HepG2 (cell line): ENCODE measurements at regions not wholly inside any gene's neighbourhood (a gene's known extent, or its start where the extent isn't known, plus 50 kb on each side); places are given as distances from the start of the nearest gene placed in this dataset.

Experiments used
- ATAC-seq: fragments of 200-7000 bp; cut with Tn5 transposase; 3 replicates; pipeline ENCODE4 v1.9.1; 2020; ENCODE audit warnings: mild to moderate bottlenecking, moderate library complexity
- BruUV-seq: library from RNA; stranded (reverse); fragments of 400-500 nt; replicated peaks from 2 replicates; lab custom pipeline; 2021; lab: Mats Ljungman, UMichigan
- CTCF ChIA-PET: fragments of 300-600 bp; formaldehyde crosslinking; extraction: SDS; loops from one replicate; lab custom pipeline; 2021; ENCODE audit warnings: low total read pairs, inconsistent platforms, low intra/inter-chr PET ratio; lab: Yijun Ruan, JAX
- POLR2A ChIA-PET: fragments of 350-600 bp; sonication (Branson Sonifier 250); formaldehyde crosslinking; loops from one replicate; lab custom pipeline; 2020; ENCODE audit warnings: antibody characterized with exemption, inconsistent platforms; lab: Yijun Ruan, JAX
- DNase-seq: peaks from one replicate; pipeline ENCODE4 v3.0.0-alpha.2; 2015; ENCODE audit warnings: low spot score
- FAIRE-seq: peaks from 3 replicates; lab custom pipeline; 2011; peaks lifted over from hg19 to GRCh38; lab: Jason Lieb, UNC
- H2AFZ ChIP-seq: one replicate; pipeline ENCODE4 v1.6.1; 2011; ENCODE audit warnings: low read length, inconsistent platforms
- H3K27ac ChIP-seq: fragments of 300-600 bp; 3 replicates; pipeline ENCODE4 v1.8.0; 2011; ENCODE audit warnings: mixed run types, mild to moderate bottlenecking, mixed read lengths, low read length, inconsistent platforms; ENCODE audit not compliant: insufficient read depth; ENCODE audit errors: extremely low read length
- H3K27me3 ChIP-seq, 2 experiments: fragments of 200-600 bp in 1 of 2; 2 replicates in 1 of 2; 3 replicates in 1 of 2; pipeline versions ENCODE4 v1.6.0 to v1.8.0; 2011; ENCODE audit warnings: low read length in 2 of 2, mild to moderate bottlenecking in 2 of 2, moderate library complexity in 2 of 2, inconsistent platforms in 1 of 2; ENCODE audit not compliant: insufficient read depth in 2 of 2, control insufficient read depth in 1 of 2
- H3K36me3 ChIP-seq, 2 experiments: fragments of 200-600 bp in 1 of 2; replicated peaks in 1 of 2; 2 replicates in 1 of 2; 3 replicates in 1 of 2; pipeline versions ENCODE4 v1.5.1 to v1.8.0; 2011; ENCODE audit warnings: low read length in 2 of 2, inconsistent platforms in 1 of 2; ENCODE audit not compliant: insufficient read depth in 2 of 2, control insufficient read depth in 1 of 2
- H3K4me1 ChIP-seq: 2 replicates; pipeline ENCODE4 v1.5.1; 2012; ENCODE audit warnings: low read length, inconsistent platforms; ENCODE audit not compliant: insufficient read depth
- H3K4me2 ChIP-seq: 2 replicates; pipeline ENCODE4 v1.6.0; 2011; ENCODE audit warnings: low read depth, low read length, inconsistent platforms
- H3K4me3 ChIP-seq, 3 experiments: fragments of 200-600 bp in 1 of 3; sonication (generic), shearing (Covaris generic) in 1 of 3; replicated peaks in 1 of 3; 2 replicates each; pipeline ENCODE4 v1.5.1; 2011 to 2016; ENCODE audit warnings: low read length in 3 of 3, inconsistent platforms in 2 of 3, low read depth in 2 of 3, mild to moderate bottlenecking in 2 of 3, control low read depth in 1 of 3, mixed read lengths in 1 of 3; ENCODE audit not compliant: insufficient read depth in 1 of 3
- H3K79me2 ChIP-seq: one replicate; pipeline ENCODE4 v1.6.1; 2011; ENCODE audit warnings: low read length, inconsistent platforms; ENCODE audit not compliant: insufficient read depth
- H3K9ac ChIP-seq: 2 replicates; pipeline ENCODE4 v1.6.0; 2011; ENCODE audit warnings: mild to moderate bottlenecking, low read depth, low read length, inconsistent platforms; ENCODE audit not compliant: insufficient read depth
- H3K9me3 ChIP-seq: 2 replicates; pipeline ENCODE4 v1.5.1; 2012; ENCODE audit warnings: mild to moderate bottlenecking, low read length
- H4K20me1 ChIP-seq: 2 replicates; pipeline ENCODE4 v1.6.0; 2011; ENCODE audit warnings: inconsistent platforms, mild to moderate bottlenecking, low read length, moderate library complexity; ENCODE audit not compliant: insufficient read depth
- ARID5B ChIP-seq: IDR thresholded peaks from 2 replicates; pipeline ENCODE4 v1.4.0; 2020; ENCODE audit warnings: mild to moderate bottlenecking, missing genetic modification reagents
- DMAP1 ChIP-seq: IDR thresholded peaks from 2 replicates; pipeline ENCODE4 v1.6.1; 2016
- GATAD2A ChIP-seq: IDR thresholded peaks from 2 replicates; pipeline ENCODE4 v1.6.1; 2016
- MAZ ChIP-seq, 2 experiments: sonication (generic) in 1 of 2; formaldehyde crosslinking in 1 of 2; IDR thresholded peaks; 2 replicates each; pipeline versions ENCODE4 v1.5.0 to v1.6.1; 2012 to 2020; ENCODE audit warnings: low read depth in 2 of 2, mild to moderate bottlenecking in 2 of 2, borderline replicate concordance in 1 of 2, improper control_type of control experiment in 1 of 2, low read length in 1 of 2, missing genetic modification reagents in 1 of 2, moderate library complexity in 1 of 2
- MXD1 ChIP-seq: sonication (generic); formaldehyde crosslinking; IDR thresholded peaks from 2 replicates; pipeline ENCODE4 v1.4.0; 2020; ENCODE audit warnings: mild to moderate bottlenecking, missing genetic modification reagents
- NFKBIZ ChIP-seq: IDR thresholded peaks from 2 replicates; pipeline ENCODE4 v1.6.1; 2018; ENCODE audit warnings: missing genetic modification reagents, missing compliant biosample characterization
- THAP7 ChIP-seq: sonication (generic); formaldehyde crosslinking; IDR thresholded peaks from 2 replicates; pipeline ENCODE4 v1.8.1; 2023; ENCODE audit warnings: mild to moderate bottlenecking, missing genetic modification reagents
- ZMYM2 ChIP-seq: sonication (generic); formaldehyde crosslinking; IDR thresholded peaks from 2 replicates; pipeline ENCODE4 v1.8.0; 2022; ENCODE audit warnings: mild to moderate bottlenecking, missing genetic modification reagents
- ZNF142 ChIP-seq: sonication (generic); formaldehyde crosslinking; IDR thresholded peaks from 2 replicates; pipeline ENCODE4 v1.4.0; 2020; ENCODE audit warnings: missing genetic modification reagents
- ZNF337 ChIP-seq: sonication (generic); formaldehyde crosslinking; IDR thresholded peaks from 2 replicates; pipeline ENCODE4 v1.5.1; 2020; ENCODE audit warnings: missing genetic modification reagents, low read depth, mild to moderate bottlenecking, borderline replicate concordance
- ZNF382 ChIP-seq: sonication (generic); formaldehyde crosslinking; IDR thresholded peaks from 2 replicates; pipeline ENCODE4 v1.5.0; 2020; ENCODE audit warnings: missing genetic modification reagents, mild to moderate bottlenecking, borderline replicate concordance
- ZNF451 ChIP-seq: sonication (generic); formaldehyde crosslinking; IDR thresholded peaks from 2 replicates; pipeline ENCODE4 v1.5.0; 2020; ENCODE audit warnings: mild to moderate bottlenecking, missing genetic modification reagents
- ZNF83 ChIP-seq: sonication (generic); formaldehyde crosslinking; IDR thresholded peaks from 2 replicates; pipeline ENCODE4 v1.4.0; 2020; ENCODE audit warnings: missing genetic modification reagents, mild to moderate bottlenecking, borderline replicate concordance
- WGBS: methylation state at CpG from one replicate; pipeline ENCODE4 v1.1.6; 2017; ENCODE audit warnings: low lambda C conversion rate; 5-methylcytosine and 5-hydroxymethylcytosine counted together
- in situ Hi-C: cut with HindIII; loops from 2 replicates; pipeline ENCODE4 v1.10.0; 2017; ENCODE audit warnings: low pct_unique_long_range_greater_than_20kb; ENCODE audit not compliant: extremely low pct_ligation_motif_present
- intact Hi-C: fragments of 100-400 bp; cut with micrococcal nuclease; formaldehyde crosslinking; loops from one replicate; pipeline ENCODE4 v1.10.0; 2022; ENCODE audit not compliant: unreplicated experiment

- no peak for TF ChIP-seq MXD1 (CRISPR knock-in tag)
These were observed 499.3 kb downstream of the INHBA start (continued) for GRCh38 chr7:41203542-41203941.

GRCh38 chr7:41201021-41201420 lies 501.9 kb downstream of the INHBA start:
- no peak overlapping the region for H3K4me3 ChIP-seq
- H3K79me2 ChIP-seq, result no peaks in the 10 kb centered on the region
- no peak overlapping the region for H3K27ac ChIP-seq
- in situ Hi-C loops, result no loop called here
- DNase-seq (no peak), FAIRE-seq (no peak), ATAC-seq (no peak)
- H2AFZ ChIP-seq, result no peak overlapping the region
- 39% methylated on average over 3 of the region's 3 CpGs for WGBS
- CTCF ChIA-PET, result no interaction called here
- H3K27me3 ChIP-seq, result no peaks in the 10 kb centered on the region
- no TSS peak for BruUV-seq
- no peaks in the 10 kb centered on the region for H3K36me3 ChIP-seq
- H3K9me3 ChIP-seq, result no peaks in the 10 kb centered on the region
- no peak overlapping the region for H3K4me2 ChIP-seq
- no peak overlapping the region for H3K9ac ChIP-seq
- H3K4me1 ChIP-seq, result 0 out of 2 replicates have a peak, but pooled peaks cover under 1% of the 10 kb centered on the region
- no peaks in the 10 kb centered on the region for H4K20me1 ChIP-seq
- POLR2A ChIA-PET, result no interaction called here
- intact Hi-C loops, result no loop called here
- TF ChIP-seq THAP7 (CRISPR knock-in tag), result no peak
- TF ChIP-seq ARID5B, result no peak
- no peak for TF ChIP-seq DMAP1 (CRISPR knock-in tag)
- no peak for TF ChIP-seq ZNF83 (CRISPR knock-in tag)
- no peak for TF ChIP-seq ZMYM2 (CRISPR knock-in tag)
- no peak for TF ChIP-seq MAZ (IDR thresholded peaks at IDR 0.05; ENCODE audit: borderline replicate concordance, low read depth, low read length)
- TF ChIP-seq MAZ (CRISPR knock-in tag; IDR thresholded peaks at IDR 0.05; ENCODE audit: low read depth), result no peak
- no peak for TF ChIP-seq ZNF451
- no peak for TF ChIP-seq ZNF382 (CRISPR knock-in tag)
- TF ChIP-seq NFKBIZ (CRISPR knock-in tag), result no peak
- TF ChIP-seq ZNF337 (CRISPR knock-in tag), result no peak
- no peak for TF ChIP-seq GATAD2A
- TF ChIP-seq ZNF142 (CRISPR knock-in tag), result no peak
